HL-60 (cell line): ENCODE measurements at regions not wholly inside any gene's neighbourhood (a gene's known extent, or its start where the extent isn't known, plus 50 kb on each side); places are given as distances from the start of the nearest gene placed in this dataset.

Experiments
- GABPA ChIP-seq: IDR thresholded peaks from 2 replicates; pipeline ENCODE4 v1.6.1; 2012; ENCODE audit warnings: low read depth
- POLR2AphosphoS5 ChIP-seq: IDR thresholded peaks from 2 replicates; pipeline ENCODE4 v1.6.1; 2012; ENCODE audit warnings: low read depth
- SPI1 ChIP-seq: IDR thresholded peaks from 2 replicates; pipeline ENCODE4 v1.6.1; 2012; ENCODE audit warnings: low read depth, mild to moderate bottlenecking, borderline replicate concordance
- TF ChIP-seq, protein P1 (sequence below): IDR thresholded peaks from one replicate; pipeline ENCODE4 v1.5.1; 2011; ENCODE audit warnings: low read length, control low read depth, inconsistent platforms; ENCODE audit not compliant: insufficient read depth
- TF ChIP-seq, protein P2 (sequence below): IDR thresholded peaks from 2 replicates; pipeline ENCODE4 v1.6.1; 2012; ENCODE audit warnings: low read depth; ENCODE audit not compliant: insufficient replicate concordance

GRCh38 chr10:105494303-105494702 is 853.2 kb downstream of the SORCS3 start:
- TF ChIP-seq POLR2AphosphoS5 (no peak), GABPA (no peak), SPI1 (no peak)
- TF ChIP-seq, protein P1, sequence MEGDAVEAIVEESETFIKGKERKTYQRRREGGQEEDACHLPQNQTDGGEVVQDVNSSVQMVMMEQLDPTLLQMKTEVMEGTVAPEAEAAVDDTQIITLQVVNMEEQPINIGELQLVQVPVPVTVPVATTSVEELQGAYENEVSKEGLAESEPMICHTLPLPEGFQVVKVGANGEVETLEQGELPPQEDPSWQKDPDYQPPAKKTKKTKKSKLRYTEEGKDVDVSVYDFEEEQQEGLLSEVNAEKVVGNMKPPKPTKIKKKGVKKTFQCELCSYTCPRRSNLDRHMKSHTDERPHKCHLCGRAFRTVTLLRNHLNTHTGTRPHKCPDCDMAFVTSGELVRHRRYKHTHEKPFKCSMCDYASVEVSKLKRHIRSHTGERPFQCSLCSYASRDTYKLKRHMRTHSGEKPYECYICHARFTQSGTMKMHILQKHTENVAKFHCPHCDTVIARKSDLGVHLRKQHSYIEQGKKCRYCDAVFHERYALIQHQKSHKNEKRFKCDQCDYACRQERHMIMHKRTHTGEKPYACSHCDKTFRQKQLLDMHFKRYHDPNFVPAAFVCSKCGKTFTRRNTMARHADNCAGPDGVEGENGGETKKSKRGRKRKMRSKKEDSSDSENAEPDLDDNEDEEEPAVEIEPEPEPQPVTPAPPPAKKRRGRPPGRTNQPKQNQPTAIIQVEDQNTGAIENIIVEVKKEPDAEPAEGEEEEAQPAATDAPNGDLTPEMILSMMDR, result no peak
- TF ChIP-seq, protein P2, sequence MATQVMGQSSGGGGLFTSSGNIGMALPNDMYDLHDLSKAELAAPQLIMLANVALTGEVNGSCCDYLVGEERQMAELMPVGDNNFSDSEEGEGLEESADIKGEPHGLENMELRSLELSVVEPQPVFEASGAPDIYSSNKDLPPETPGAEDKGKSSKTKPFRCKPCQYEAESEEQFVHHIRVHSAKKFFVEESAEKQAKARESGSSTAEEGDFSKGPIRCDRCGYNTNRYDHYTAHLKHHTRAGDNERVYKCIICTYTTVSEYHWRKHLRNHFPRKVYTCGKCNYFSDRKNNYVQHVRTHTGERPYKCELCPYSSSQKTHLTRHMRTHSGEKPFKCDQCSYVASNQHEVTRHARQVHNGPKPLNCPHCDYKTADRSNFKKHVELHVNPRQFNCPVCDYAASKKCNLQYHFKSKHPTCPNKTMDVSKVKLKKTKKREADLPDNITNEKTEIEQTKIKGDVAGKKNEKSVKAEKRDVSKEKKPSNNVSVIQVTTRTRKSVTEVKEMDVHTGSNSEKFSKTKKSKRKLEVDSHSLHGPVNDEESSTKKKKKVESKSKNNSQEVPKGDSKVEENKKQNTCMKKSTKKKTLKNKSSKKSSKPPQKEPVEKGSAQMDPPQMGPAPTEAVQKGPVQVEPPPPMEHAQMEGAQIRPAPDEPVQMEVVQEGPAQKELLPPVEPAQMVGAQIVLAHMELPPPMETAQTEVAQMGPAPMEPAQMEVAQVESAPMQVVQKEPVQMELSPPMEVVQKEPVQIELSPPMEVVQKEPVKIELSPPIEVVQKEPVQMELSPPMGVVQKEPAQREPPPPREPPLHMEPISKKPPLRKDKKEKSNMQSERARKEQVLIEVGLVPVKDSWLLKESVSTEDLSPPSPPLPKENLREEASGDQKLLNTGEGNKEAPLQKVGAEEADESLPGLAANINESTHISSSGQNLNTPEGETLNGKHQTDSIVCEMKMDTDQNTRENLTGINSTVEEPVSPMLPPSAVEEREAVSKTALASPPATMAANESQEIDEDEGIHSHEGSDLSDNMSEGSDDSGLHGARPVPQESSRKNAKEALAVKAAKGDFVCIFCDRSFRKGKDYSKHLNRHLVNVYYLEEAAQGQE, result no peak
